ENCODE measurements at regions not wholly inside any gene's neighbourhood (a gene's known extent, or its start where the extent isn't known, plus 50 kb on each side); places are given as distances from the start of the nearest gene placed in this dataset.
"Not testable (repeated sequence)": the region's sequence is repeated elsewhere in the genome, so short reads cannot be mapped to it uniquely, and the experiment has no call there.

DNA sequence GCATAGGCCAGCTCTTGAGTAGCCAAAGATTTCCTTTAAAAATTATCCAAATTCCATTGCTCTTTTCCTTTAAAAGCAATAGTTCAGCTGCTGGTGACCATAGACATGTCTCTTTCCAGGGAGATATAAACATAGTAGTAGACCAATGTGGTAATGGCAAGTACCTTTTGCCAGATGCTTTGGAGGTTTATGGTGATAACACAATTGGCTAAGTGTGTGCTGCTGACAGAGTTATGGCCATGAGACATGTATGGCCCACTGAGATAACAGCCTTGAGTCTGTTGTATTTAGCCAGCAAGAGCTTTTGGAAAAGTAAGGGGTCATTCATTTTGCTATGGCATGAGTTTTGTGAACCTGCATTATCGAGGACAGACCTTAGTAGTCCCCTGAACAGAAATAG lies 1146.8 kb downstream of the TUSC7 start:
- Mint-ChIP-seq H3K9me3 (peaks cover 24% of the 10 kb centered on the region), H3K4me3 (no peak overlapping the region), H3K4me1 (no peaks in the 10 kb centered on the region), H3K27ac (no peak overlapping the region), H3K36me3 (no peaks in the 10 kb centered on the region)
- DNase-seq (ENCODE audit: low spot score in 2 of 2) (no peak), ATAC-seq (no peak)

DNA sequence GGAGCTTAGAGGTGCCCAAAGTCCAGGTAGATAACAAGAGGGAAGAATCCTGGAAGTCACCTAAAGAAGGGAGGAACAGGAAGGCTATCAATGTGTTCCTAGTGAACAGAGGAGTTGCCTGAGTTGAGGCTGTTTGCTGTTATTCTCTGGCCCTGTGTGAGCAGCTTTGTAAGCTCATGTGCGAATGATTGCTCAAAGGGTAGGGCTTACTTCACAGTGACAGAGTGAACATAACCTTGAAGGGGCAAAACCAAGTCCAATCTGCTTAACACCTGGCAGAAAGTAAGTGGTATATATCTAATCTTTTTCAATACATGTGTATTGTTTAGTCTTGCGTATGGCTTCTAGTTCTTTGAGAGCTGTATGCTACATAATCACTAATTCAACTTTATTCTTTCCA lies 1153.6 kb downstream of the TUSC7 start:
- H3K27ac Mint-ChIP-seq: no peak overlapping the region
- DNase-seq (ENCODE audit: low spot score in 2 of 2) (no peak), ATAC-seq (no peak)
- no peak overlapping the region for H3K4me3 Mint-ChIP-seq
- no peaks in the 10 kb centered on the region for H3K36me3 Mint-ChIP-seq
- peaks cover 12% of the 10 kb centered on the region for H3K9me3 Mint-ChIP-seq
- no peaks in the 10 kb centered on the region for H3K4me1 Mint-ChIP-seq

DNA sequence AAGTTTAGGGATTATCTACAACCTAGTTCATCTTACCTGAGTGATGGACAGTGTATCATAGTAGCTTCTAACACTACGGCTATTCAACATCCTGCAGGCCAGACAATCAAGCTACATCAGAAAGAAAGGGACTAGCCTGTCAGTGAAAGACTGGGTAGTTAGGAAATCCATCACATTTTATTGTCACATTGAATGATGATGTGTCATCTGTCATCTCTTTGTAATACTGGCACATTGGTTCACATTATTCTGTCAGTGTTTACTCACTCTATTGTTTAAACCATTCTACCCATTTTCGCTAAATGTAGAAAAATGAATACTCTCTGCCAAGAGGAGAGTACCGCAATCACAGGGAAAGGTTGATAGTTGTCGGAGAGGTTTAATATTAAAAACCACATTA lies 1155.8 kb downstream of the TUSC7 start:
- Mint-ChIP-seq H3K27ac (no peak overlapping the region), H3K4me3 (no peak overlapping the region), H3K9me3 (peaks cover 3% of the 10 kb centered on the region), H3K4me1 (no peaks in the 10 kb centered on the region), H3K36me3 (no peaks in the 10 kb centered on the region)
- ATAC-seq: no peak
- DNase-seq (ENCODE audit: low spot score in 2 of 2): no peak

DNA sequence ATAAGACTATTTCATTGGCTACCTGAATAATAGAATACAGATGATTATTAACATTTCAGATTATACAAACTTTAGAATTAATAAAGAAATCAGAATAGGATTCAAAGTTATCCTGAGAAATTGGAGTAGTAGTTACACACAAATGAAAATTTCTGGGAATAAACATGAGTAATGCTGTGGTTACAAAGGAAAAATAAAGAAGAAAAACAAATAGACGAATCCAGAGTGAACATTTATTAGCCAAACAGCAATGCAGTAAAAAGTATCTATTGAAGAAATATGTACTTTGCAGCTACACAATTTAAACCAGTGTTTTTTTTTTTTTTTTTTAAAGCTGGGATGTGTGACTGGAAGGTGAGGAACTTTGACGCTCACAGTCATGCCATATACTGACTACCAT lies 1159.2 kb downstream of the TUSC7 start:
- Mint-ChIP-seq H3K4me1 (no peaks in the 10 kb centered on the region), H3K36me3 (no peaks in the 10 kb centered on the region), H3K9me3 (no peaks in the 10 kb centered on the region), H3K4me3 (no peak overlapping the region), H3K27ac (no peak overlapping the region)
- ATAC-seq (no peak), DNase-seq (ENCODE audit: low spot score in 2 of 2) (no peak)

DNA sequence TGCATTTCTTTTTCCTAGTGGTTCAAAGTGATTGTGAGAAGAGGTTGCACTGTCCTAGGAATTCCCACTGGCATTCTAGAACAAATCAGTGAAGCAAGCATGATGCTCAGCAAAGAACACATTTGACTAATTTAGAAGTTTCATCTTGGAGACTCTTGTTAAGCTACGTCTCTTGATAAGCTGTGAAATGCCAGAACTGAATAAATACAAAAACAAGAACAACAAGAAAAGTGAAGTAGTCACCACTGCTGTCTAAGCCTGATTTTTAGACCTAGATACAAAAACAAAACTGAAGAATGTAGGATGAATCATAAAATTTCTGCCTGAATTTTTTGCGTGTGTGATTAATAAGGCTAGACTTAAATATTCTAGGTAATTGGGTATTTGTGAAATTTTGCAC lies 1162.4 kb downstream of the TUSC7 start:
- no peak for DNase-seq (ENCODE audit: low spot score in 2 of 2)
- no peak for ATAC-seq
- Mint-ChIP-seq H3K27ac (no peak overlapping the region), H3K9me3 (peaks cover 11% of the 10 kb centered on the region), H3K36me3 (no peaks in the 10 kb centered on the region), H3K4me3 (no peak overlapping the region), H3K4me1 (no peaks in the 10 kb centered on the region)

DNA sequence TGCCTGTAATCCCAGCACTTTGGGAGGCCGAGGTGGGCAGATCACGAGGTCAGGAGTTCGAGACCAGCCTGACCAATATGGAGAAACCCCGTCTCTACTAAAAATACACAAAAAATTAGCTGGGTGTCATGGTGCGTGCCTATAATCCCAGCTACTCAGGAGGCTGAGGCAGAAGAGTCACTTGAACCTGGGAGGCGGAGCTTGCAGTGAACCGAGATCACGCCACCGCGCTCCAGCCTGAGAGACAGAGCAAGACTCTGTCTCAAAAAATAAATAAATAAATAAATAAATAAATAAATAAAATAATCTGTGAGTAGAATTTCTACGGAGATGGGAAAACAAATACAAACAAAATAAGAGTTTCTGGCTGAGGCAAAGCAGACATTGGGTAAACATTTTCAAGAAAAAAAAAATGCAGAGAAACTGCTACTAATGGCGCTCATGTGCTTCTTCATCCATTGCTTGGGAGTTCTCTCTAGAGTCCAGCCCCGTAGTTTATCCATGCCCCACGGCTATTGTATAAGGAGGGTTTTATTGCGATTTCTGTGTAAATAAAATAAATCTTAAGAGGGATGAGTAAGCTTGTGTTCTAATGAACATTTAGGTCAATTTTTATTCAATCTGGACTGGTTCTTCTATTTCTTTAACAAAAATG lies 1161.9 kb downstream of the IGSF11 start:
- H3K9me3 Mint-ChIP-seq: peaks cover 11% of the 10 kb centered on the region
- ATAC-seq; H3K36me3 Mint-ChIP-seq; H3K4me1 Mint-ChIP-seq; DNase-seq (ENCODE audit: low spot score in 2 of 2); H3K27ac Mint-ChIP-seq; H3K4me3 Mint-ChIP-seq: not testable (repeated sequence)

DNA sequence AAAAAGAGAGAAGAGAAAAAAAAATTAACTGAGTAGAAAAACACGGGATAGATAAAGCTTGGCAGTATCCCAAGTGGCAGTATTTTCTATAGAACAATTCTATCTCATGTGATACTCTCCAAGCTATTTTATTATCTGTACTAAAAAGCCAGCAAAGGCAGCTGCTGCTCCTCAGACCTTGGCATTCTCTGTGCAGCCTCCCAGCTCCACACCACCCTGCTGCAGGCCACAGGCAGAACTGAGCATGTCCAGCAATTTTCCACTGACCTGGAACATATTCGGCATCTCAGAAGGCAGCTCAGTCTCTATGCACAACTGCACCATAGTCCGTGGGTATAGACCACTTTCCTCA lies 1161.4 kb downstream of the IGSF11 start:
- H3K4me3 Mint-ChIP-seq: no peak overlapping the region
- H3K9me3 Mint-ChIP-seq: peaks cover 11% of the 10 kb centered on the region
- ATAC-seq (no peak), DNase-seq (ENCODE audit: low spot score in 2 of 2) (no peak)
- H3K36me3 Mint-ChIP-seq: no peaks in the 10 kb centered on the region
- no peak overlapping the region for H3K27ac Mint-ChIP-seq
- H3K4me1 Mint-ChIP-seq: no peaks in the 10 kb centered on the region

DNA sequence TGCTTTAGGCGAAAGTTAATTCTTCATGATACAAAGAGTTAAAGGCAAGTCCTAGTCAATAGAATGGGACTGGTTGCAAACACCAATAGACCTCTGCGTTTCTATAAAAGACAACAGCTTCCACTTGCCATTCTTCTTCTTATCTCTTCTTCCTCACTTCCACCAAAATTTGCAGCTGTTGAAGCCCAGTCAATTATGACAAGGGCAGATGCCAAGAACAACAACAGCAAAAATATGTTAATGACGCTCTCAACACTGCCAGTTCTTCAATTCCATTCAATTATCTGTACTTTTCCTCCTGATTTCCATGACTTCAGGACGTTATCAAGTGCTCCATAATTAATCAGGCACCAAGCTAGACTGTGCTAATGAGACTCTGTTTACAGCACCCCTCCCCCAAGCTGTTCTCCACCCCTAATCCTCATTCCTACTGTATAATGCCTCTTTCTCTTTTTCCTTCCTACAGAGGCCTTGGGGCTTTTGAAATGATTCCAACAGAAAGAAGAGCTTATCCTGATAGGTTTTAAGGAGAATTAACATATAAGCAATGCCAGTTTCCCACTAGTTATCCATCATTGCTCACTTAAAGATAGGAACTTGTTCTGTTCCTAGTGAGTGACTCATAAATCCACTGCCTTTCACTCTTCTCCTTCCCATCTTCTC lies 1160.5 kb downstream of the IGSF11 start:
- DNase-seq (ENCODE audit: low spot score in 2 of 2) (no peak), ATAC-seq (no peak)
- Mint-ChIP-seq H3K4me3 (no peak overlapping the region), H3K27ac (no peak overlapping the region), H3K4me1 (no peaks in the 10 kb centered on the region), H3K9me3 (peaks cover 14% of the 10 kb centered on the region), H3K36me3 (no peaks in the 10 kb centered on the region)

DNA sequence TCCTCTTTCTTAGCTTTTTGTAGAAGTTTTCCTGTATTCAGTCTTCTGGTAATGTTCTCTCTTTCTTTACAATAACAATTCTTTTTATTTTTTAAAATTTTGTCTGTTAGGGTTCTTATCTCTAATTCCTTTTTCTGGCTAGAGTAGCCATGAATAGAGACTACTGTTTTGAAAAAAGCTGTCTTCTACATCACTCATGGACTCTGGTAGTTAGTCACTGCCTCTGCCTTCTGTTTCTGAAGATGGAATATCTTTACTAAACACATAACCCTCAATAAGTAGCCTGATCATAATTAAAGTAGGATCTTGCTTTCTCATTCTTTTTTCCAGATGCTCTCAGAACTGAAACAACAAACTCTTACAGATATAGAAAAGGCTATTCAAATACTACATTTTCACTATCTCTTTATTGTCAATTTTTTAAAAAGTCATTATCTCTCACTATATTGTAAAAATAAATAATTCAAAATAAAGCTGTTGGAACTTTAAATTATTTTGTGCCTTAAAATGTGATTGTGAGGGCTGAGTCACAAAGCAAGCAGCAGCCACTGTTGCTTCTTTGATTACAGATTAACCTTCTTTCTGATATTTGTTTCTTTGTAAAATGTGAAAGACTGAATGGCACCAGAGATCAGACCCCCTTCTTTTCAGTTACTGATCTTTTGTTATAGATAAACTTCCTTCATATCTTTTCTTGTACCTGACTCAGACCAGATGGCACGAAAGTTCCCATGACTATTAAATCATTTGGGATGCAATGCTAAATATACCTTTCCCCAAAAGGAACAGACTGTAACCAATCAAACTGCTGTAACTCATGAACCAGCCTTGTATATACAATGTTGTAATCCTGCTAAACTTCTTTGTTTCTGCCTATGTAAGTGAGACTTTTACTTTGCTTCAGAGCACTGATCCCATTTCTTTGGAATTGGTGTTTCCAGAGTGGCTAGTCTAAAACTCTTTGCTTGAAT lies 1159.5 kb downstream of the IGSF11 start:
- H3K4me1 Mint-ChIP-seq: no peaks in the 10 kb centered on the region
- H3K27ac Mint-ChIP-seq: no peak overlapping the region
- no peaks in the 10 kb centered on the region for H3K36me3 Mint-ChIP-seq
- H3K4me3 Mint-ChIP-seq: no peak overlapping the region
- DNase-seq (ENCODE audit: low spot score in 2 of 2): no peak
- no peak for ATAC-seq
- H3K9me3 Mint-ChIP-seq: peaks cover 14% of the 10 kb centered on the region

DNA sequence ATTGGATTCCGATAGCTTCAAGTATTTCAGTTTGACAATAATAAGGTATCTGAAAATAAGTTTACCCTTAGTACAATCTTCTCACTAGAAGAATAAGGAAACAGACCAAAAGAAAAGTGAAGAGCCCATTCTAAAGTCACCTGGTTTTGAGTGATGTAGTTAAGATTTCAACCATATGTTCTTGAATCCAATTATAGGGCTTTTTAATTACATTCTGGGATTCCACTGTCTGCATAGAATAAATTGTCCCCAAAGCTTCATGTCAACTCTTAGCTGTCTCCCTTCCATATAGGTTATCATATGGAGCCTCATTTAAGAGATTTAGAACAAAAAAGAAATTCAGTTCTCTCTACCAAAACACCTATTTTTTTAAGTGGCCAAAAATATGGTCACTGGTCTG lies 1158.8 kb downstream of the IGSF11 start:
- no peak overlapping the region for H3K27ac Mint-ChIP-seq
- ATAC-seq (no peak), DNase-seq (ENCODE audit: low spot score in 2 of 2) (no peak)
- no peaks in the 10 kb centered on the region for H3K36me3 Mint-ChIP-seq
- H3K4me3 Mint-ChIP-seq: no peak overlapping the region
- H3K4me1 Mint-ChIP-seq: no peaks in the 10 kb centered on the region
- H3K9me3 Mint-ChIP-seq: peaks cover 21% of the 10 kb centered on the region

DNA sequence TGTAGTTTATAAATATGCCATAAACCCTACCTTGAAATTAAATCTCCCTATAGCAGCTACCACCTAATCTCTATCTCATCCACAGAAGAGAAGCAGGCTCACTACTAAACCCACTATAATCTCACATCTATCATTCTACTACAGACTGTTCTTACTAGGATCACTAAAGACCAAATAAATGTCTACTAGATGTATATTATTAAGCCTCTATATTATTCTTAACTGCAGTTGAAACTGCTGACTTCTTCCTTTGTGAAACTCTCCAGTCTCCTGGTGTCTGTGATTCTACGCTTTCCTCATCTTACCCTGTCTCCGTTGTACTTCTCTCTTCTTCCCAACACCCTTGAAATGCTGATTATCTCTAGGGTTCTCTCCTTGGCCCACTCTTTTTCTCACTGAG lies 1154.0 kb downstream of the IGSF11 start:
- Mint-ChIP-seq H3K27ac (no peak overlapping the region), H3K9me3 (peaks cover 18% of the 10 kb centered on the region), H3K4me1 (no peaks in the 10 kb centered on the region), H3K36me3 (no peaks in the 10 kb centered on the region), H3K4me3 (no peak overlapping the region)
- no peak for DNase-seq (ENCODE audit: low spot score in 2 of 2)
- ATAC-seq: no peak

DNA sequence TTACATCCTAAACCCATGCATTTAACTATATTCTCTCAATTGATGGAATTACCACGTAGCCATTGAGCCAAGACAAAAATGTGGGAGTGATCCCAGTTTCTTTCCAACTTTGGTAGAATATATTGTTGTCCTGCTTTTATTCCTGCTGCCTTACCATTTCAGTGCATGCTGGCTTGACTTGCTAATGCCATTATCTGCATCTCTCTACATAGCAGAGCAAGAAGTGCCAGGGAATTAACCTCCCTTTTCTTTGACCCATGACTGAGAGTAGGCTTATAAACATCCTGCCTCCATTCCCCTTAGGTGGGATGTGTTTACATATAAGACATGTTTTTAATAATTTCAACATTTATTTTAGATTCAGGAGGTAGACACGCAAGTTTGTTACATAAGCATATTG lies 1153.4 kb downstream of the IGSF11 start:
- Mint-ChIP-seq H3K4me1 (no peaks in the 10 kb centered on the region), H3K4me3 (no peak overlapping the region), H3K9me3 (peaks cover 18% of the 10 kb centered on the region), H3K36me3 (no peaks in the 10 kb centered on the region), H3K27ac (no peak overlapping the region)
- ATAC-seq: no peak
- no peak for DNase-seq (ENCODE audit: low spot score in 2 of 2)

DNA sequence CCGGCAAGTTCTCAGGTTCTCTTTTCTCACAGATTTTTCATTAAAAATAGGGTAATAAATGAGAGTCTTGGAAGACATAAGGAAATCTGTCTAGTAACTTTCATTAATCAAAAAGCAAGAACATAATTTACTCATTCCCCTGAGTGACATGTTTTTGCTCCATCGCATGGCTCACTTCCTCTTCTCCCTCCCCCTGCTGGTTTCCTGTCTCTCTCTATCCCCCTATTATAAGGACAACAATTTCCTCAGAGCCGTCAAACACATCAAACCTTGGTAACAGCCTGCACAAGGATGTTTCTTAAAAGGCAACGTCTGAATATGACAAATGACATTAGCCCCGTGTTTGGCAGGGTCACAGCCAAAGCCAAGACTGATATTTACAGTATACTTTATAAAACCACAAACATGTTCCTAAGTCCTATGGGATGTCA lies 1149.6 kb downstream of the IGSF11 start:
- ATAC-seq: no peak
- Mint-ChIP-seq H3K4me3 (no peak overlapping the region), H3K4me1 (no peaks in the 10 kb centered on the region)

DNA sequence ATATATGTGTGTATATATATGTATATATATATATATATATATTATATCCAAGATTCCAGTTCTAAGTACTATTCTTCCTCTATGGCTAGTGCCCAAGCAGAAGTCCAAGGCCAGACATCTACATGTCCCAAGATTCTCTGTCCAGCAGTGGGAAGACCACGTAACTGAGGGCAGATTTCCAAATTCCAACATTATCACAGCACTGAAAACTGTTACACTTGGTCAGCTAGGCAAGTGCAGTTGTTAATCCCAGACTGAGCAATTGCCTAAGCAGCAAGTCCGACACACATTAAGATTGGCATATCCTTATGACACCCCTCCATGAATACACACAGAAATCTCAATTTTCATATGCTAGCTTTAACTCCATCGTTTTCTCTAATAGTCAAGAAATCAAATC lies 1148.5 kb downstream of the IGSF11 start:
- no peak for ATAC-seq
- peaks cover 7% of the 10 kb centered on the region for H3K9me3 Mint-ChIP-seq
- no peak overlapping the region for H3K27ac Mint-ChIP-seq
- no peaks in the 10 kb centered on the region for H3K36me3 Mint-ChIP-seq
- DNase-seq (ENCODE audit: low spot score in 2 of 2): no peak
- H3K4me3 Mint-ChIP-seq: no peak overlapping the region
- H3K4me1 Mint-ChIP-seq: no peaks in the 10 kb centered on the region

More for the DNA sequence above, 1149.6 kb downstream of the IGSF11 start:
- Mint-ChIP-seq H3K27ac (no peak overlapping the region), H3K36me3 (no peaks in the 10 kb centered on the region), H3K9me3 (peaks cover 16% of the 10 kb centered on the region)
- no peak for DNase-seq (ENCODE audit: low spot score in 2 of 2)

DNA sequence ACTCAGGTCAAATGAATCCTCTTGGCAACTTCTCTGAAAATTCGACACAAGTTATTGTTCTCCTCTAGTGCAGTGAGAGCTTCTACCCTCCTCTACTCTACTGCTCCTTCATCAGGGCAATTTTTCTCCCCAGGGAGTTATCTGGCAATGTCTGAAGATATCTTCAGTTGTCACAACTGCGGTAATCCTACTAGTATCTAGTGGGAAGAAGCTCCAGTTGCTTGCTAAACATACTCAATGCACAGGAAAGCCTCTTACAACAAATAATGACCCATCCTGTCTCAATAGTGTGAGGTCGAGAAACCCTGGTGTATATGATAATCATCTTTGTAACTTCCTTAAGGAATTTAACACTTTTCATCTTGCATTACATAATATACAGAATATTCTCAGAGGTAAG lies 1147.6 kb downstream of the IGSF11 start:
- no peaks in the 10 kb centered on the region for H3K4me1 Mint-ChIP-seq
- H3K36me3 Mint-ChIP-seq: no peaks in the 10 kb centered on the region
- H3K9me3 Mint-ChIP-seq: peaks cover 7% of the 10 kb centered on the region
- ATAC-seq (no peak), DNase-seq (ENCODE audit: low spot score in 2 of 2) (no peak)
- H3K4me3 Mint-ChIP-seq: no peak overlapping the region
- H3K27ac Mint-ChIP-seq: no peak overlapping the region

DNA sequence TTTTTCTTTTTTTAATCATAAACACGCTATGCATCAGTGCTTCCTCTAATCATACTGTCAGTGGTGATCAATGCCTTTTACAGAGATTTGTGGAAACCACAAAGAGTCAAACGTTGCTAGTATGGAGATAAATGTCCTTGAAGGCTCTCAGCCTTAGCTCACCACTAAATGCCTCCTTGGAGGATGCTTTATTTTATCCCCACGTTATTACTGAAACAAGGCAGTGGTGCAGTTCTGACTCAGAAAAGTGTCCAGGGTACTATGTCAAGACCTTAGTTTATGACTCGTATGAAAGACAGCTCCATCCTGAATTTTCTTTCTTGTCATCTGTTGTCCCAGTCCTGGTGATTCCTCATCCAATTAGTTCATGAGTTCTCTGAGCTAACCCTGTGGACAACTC lies 1146.7 kb downstream of the IGSF11 start:
- DNase-seq (ENCODE audit: low spot score in 2 of 2): no peak
- H3K4me1 Mint-ChIP-seq: no peaks in the 10 kb centered on the region
- H3K27ac Mint-ChIP-seq: no peak overlapping the region
- H3K4me3 Mint-ChIP-seq: no peak overlapping the region
- H3K9me3 Mint-ChIP-seq: peaks cover 4% of the 10 kb centered on the region
- no peaks in the 10 kb centered on the region for H3K36me3 Mint-ChIP-seq
- ATAC-seq: no peak

All from stimulated activated effector memory CD8-positive, alpha-beta T cell treated with anti-CD3 and anti-CD28 coated beads, Interleukin-12 subunit alpha, Interleukin-12 subunit beta, amount 100 ng/mL, for 72 hours (primary cell).